HG03045 (cell line): ENCODE measurements at regions not wholly inside any gene's neighbourhood (a gene's known extent, or its start where the extent isn't known, plus 50 kb on each side); places are given as distances from the start of the nearest gene placed in this dataset.
"Not testable (repeated sequence)": the region's sequence is repeated elsewhere in the genome, so short reads cannot be mapped to it uniquely, and the experiment has no call there.

Experiments
- ATAC-seq: cut with Tn5 transposase; IDR thresholded peaks from one replicate; pipeline ENCODE4 v1.9.1; 2021; ENCODE audit warnings: mild to moderate bottlenecking, moderate library complexity; ENCODE audit not compliant: unreplicated experiment

GRCh38 chr2:234898534-234899053 is 53.2 kb upstream of the SH3BP4 start:
- no peak for ATAC-seq

- ATAC-seq, result not testable (repeated sequence)
These were observed 63.4 kb upstream of the SH3BP4 start for GRCh38 chr2:234888442-234888841.

DNA sequence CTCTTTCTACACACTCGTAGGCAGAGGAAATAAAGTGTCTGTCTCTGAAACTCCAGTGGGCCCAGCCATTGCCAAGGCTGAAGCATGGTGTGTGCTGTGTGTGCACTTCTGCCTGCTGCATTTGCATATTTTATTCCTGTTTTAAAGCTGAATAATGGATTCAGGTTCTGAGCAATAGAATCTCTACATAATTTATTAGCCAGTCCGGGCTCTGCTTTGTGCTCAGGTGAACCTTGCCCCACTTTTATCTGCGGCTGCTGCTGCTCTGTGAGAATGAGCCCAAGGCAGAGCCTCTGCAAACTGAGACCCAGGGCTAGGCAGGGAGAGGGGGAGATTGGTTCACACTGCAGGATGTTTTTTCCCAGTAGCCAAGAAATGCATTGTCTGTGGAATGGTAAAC is 64.6 kb upstream of the SH3BP4 start:
- no peak for ATAC-seq

- no peak for ATAC-seq
These were observed 65.9 kb upstream of the SH3BP4 start for GRCh38 chr2:234885886-234886285.

- no peak for ATAC-seq
These were observed 66.7 kb upstream of the SH3BP4 start for GRCh38 chr2:234885118-234885517.

DNA sequence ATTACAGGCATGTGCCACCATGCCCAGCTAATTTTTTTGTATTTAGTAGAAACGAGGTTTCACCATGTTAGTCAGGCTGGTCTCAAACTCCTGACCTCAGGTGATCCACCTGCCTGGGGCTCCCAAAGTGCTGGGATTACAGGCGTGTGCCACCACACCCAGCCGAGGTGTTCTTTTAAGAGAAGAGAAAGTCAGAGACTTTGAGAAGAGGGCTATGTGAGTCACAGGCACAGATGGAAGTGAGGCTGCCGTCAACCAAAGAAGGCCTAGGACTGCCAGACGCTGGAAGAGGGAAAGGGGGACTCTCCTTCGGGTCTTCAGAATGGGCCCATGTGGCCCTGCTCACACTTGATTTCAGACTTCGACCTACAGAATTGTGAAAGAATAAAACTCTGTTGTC is 67.2 kb upstream of the SH3BP4 start:
- ATAC-seq, result no peak

- ATAC-seq, result no peak
These were observed 70.2 kb upstream of the SH3BP4 start for GRCh38 chr2:234881413-234882241.

GRCh38 chr2:234880551-234881211 is 71.1 kb upstream of the SH3BP4 start:
- ATAC-seq, result no peak

- ATAC-seq, result no peak
These were observed 72.0 kb upstream of the SH3BP4 start for GRCh38 chr2:234879671-234880455.

- ATAC-seq, result not testable (repeated sequence)
These were observed 75.2 kb upstream of the SH3BP4 start for GRCh38 chr2:234876621-234877020.

DNA sequence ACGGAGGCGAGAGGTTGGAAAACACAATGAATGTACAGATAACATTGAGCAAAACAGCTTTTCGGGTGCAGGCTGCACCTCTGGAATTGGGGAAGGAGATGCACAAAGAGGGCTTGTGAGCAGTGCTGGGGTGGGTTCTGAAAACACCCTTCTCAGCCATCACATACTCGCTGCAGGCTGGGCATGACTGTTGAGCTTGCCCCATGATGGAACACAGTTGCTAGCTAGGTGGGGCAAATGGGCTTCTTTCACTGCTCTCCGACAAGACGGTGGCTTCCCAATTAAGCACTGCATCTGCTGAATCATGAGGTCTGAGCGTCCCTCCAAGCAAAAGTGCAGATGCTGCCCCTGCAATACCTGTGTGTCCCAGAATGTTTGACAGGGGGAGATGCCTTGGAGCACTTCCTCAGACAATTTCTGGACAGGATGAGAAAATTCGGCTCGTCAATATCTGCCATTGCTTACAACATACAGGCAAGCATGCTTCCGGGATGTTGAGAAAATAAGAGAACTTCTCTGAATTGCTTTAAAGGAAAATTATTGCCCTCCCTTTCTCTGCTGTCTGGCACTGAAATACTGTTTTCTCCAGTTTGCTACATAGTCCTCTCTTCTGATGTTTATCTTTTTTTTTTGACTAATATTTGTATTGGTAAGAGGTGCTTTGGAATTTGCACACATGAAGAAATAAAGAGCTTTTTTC is 77.3 kb upstream of the SH3BP4 start:
- no peak for ATAC-seq

- ATAC-seq, result no peak
These were observed 78.0 kb upstream of the SH3BP4 start for GRCh38 chr2:234873828-234874173.

DNA sequence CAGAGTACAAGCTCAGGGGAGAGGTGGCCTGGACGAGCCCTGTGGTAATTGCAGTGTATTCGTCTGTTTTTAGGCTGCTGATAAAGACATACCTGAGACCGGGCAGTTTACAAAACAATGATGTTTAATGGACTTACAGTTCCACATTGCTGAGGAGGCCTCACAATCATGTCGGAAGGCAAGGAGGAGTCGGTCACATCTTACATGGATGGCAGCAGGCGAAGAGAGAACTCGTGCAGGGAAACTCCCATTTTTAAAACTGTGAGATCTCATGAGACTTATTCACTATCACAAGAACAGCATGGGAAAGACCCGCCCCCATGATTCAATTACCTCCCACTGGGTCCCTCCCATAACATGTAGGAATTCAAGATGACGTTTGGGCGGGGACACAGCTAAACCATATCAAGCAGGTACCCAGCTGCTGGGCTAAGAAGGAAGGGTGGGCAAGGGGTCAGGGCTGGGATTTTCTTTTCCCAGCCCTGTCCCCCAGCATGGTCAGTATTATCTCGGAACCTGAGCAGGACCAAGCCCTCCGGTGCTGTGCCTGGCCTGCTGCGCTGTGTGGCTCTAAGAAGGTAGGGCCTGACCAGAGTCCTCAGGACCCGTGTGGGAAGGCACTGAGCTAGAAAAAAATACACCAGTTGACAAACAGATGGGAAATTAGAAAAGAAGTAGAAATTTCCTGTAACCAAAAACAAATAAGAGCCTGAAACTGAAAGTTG is 78.6 kb upstream of the SH3BP4 start:
- ATAC-seq, result no peak

DNA sequence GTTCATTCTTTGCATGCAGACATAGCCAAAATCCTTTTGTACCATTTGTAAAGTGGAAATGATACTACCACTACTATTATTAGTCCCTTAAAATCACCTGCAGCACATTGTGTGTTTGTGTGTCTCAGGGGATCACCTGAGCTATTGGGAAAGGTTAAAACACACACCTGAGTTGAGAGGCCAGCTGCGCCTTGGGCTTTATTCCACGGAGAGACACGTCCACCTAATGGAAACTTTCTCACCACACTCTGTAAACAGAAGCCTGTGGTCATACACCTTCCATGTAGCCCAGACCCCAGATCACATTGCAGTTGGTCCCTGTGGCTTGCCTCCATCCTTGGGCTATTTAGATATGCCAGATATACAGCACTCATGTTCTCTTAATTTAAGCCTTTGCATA is 81.8 kb upstream of the SH3BP4 start:
- no peak for ATAC-seq

- ATAC-seq, result no peak
These were observed 82.7 kb upstream of the SH3BP4 start for GRCh38 chr2:234869164-234869563.

DNA sequence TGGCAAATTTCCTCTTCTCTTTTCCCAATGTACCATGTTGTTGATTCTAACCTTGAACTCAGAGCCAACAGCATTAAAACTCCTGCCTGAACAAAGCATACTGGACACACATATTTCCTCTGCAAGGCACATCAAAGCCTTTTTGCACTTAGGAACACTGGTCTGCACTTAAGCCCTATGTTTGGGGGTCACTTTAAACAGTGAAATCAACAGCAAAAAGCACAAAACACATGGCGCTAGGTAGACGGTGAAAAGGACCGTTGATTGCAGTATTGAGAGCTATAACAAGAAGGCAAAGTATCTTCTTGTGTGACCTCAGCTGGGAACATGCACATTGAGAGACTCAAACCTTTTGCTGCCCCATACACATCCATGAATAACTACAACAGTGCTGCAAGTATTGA is 83.9 kb upstream of the SH3BP4 start:
- no peak for ATAC-seq

GRCh38 chr2:234865586-234865985 is 86.2 kb upstream of the SH3BP4 start:
- ATAC-seq, result no peak

- no peak for ATAC-seq
These were observed 86.8 kb upstream of the SH3BP4 start for GRCh38 chr2:234865040-234865439.

DNA sequence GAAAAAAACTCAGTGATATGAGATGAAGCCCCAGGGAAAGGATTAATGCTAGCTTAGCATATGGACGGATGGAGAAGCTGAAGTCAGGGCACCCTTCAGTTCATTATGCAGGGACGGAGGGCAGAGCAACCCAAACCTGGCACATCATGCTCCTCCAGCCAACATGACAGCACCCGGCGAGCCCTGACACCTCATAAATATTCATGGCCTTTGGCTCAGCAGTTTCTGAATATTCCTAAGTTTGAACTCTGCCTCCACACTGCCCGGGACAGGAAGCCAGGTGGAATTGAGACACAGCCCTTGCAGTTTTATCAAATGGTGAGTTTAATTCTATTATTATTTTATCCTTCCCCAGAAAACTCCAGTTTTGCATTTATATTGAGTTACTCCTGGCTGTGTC is 87.3 kb upstream of the SH3BP4 start:
- no peak for ATAC-seq
